Gastroesophageal sphincter (tissue), 3 donors: ENCODE measurements at regions not wholly inside any gene's neighbourhood (a gene's known extent, or its start where the extent isn't known, plus 50 kb on each side); places are given as distances from the start of the nearest gene placed in this dataset.

Experiments used
- EP300 ChIP-seq: sonication (generic); formaldehyde crosslinking; IDR thresholded peaks from one replicate; pipeline ENCODE4 v1.6.1; 2017; ENCODE audit warnings: antibody characterized with exemption, mild to moderate bottlenecking
- POLR2A ChIP-seq, 2 donors: fragments of 450-650 bp; IDR thresholded peaks; one replicate each; pipeline ENCODE4 v1.6.1; 2017; ENCODE audit warnings: antibody characterized with exemption in 2 of 2, mild to moderate bottlenecking in 2 of 2, moderate library complexity in 1 of 2
- POLR2AphosphoS5 ChIP-seq: sonication (generic); formaldehyde crosslinking; IDR thresholded peaks from one replicate; pipeline ENCODE4 v1.6.1; 2017; ENCODE audit warnings: antibody characterized with exemption
- TF ChIP-seq, protein P1 (sequence below), 4 experiments: fragments of 200-600 bp in 2 of 4; fragments of 450-650 bp in 2 of 4; sonication (generic) in 1 of 4; IDR thresholded peaks; one replicate each; pipeline ENCODE4 v1.5.1; 2017 to 2019; ENCODE audit warnings: antibody characterized with exemption in 4 of 4, mild to moderate bottlenecking in 2 of 4, moderate library complexity in 2 of 4

DNA sequence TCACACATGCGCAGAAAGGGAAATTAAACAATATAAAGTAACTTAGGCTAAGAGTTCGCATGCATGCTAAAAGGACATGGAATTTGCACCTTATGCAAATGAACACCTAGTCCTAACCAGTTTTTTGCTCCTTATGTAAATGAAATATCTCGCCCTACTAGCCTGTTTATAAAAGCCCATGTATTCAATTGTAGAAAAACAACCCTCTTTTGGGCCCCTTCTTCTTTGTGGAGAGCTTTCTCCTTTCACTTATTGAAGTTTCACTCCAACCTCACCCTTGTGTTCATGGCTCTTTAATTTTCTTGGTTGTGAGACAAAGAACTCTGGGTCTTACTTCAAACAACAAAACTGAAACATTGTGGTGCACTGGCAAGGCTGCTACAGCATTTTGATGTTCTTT, 333.4 kb upstream of the ATXN7L3B start:
- TF ChIP-seq, protein P1, sequence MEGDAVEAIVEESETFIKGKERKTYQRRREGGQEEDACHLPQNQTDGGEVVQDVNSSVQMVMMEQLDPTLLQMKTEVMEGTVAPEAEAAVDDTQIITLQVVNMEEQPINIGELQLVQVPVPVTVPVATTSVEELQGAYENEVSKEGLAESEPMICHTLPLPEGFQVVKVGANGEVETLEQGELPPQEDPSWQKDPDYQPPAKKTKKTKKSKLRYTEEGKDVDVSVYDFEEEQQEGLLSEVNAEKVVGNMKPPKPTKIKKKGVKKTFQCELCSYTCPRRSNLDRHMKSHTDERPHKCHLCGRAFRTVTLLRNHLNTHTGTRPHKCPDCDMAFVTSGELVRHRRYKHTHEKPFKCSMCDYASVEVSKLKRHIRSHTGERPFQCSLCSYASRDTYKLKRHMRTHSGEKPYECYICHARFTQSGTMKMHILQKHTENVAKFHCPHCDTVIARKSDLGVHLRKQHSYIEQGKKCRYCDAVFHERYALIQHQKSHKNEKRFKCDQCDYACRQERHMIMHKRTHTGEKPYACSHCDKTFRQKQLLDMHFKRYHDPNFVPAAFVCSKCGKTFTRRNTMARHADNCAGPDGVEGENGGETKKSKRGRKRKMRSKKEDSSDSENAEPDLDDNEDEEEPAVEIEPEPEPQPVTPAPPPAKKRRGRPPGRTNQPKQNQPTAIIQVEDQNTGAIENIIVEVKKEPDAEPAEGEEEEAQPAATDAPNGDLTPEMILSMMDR (IDR thresholded peaks at IDR 0.05) = no peak
- no peak for TF ChIP-seq POLR2AphosphoS5
- TF ChIP-seq POLR2A (IDR thresholded peaks at IDR 0.05) = no peak
- TF ChIP-seq EP300 = no peak
